Spinal cord (tissue), 9 donors: ENCODE measurements at regions not wholly inside any gene's neighbourhood (a gene's known extent, or its start where the extent isn't known, plus 50 kb on each side); places are given as distances from the start of the nearest gene placed in this dataset.

Experiments
- DNase-seq, 6 donors: peaks; one replicate each; pipeline versions ENCODE4 v3.0.0 to v3.0.0-alpha.2; 2013 to 2015; ENCODE audit warnings: low spot score in 6 of 6, low read depth in 4 of 6
- H3K27ac ChIP-seq: one replicate; pipeline ENCODE4 v1.5.1; 2013; ENCODE audit warnings: low read depth, low read length, control low read depth
- H3K27me3 ChIP-seq: one replicate; pipeline ENCODE4 v1.6.1; 2013; ENCODE audit warnings: low read length; ENCODE audit not compliant: control insufficient read depth, insufficient read depth
- H3K36me3 ChIP-seq: one replicate; pipeline ENCODE4 v1.6.1; 2013; ENCODE audit warnings: low read length; ENCODE audit not compliant: control insufficient read depth, insufficient read depth
- H3K4me1 ChIP-seq: one replicate; pipeline ENCODE4 v1.6.1; 2013; ENCODE audit warnings: low read length; ENCODE audit not compliant: control insufficient read depth, insufficient read depth
- H3K4me3 ChIP-seq: one replicate; pipeline ENCODE4 v1.5.1; 2013; ENCODE audit warnings: low read depth, low read length, control low read depth
- H3K9me3 ChIP-seq: one replicate; pipeline ENCODE4 v1.6.1; 2013; ENCODE audit warnings: low read length; ENCODE audit not compliant: control insufficient read depth, insufficient read depth
- WGBS: methylation state at CpG from one replicate; pipeline ENCODE4 v1.1.5; 2013; ENCODE audit warnings: missing lambda C conversion rate; ENCODE audit not compliant: insufficient coverage; 5-methylcytosine and 5-hydroxymethylcytosine counted together
- donor health status: healthy.

- H3K4me3 ChIP-seq, result no peak overlapping the region
- no peaks in the 10 kb centered on the region for H3K36me3 ChIP-seq
- H3K4me1 ChIP-seq, result no peaks in the 10 kb centered on the region
- peak in 1 of 6 donors; percentile 49 for DNase-seq
- H3K27me3 ChIP-seq, result no peaks in the 10 kb centered on the region
- H3K9me3 ChIP-seq, result peaks cover 2% of the 10 kb centered on the region
- H3K27ac ChIP-seq, result no peak overlapping the region
- WGBS, result 100% methylated on average over 1 of the region's 4 CpGs
Observed at GRCh38 chr2:133789743-133790142, 221.5 kb upstream of the NCKAP5 start.

DNA sequence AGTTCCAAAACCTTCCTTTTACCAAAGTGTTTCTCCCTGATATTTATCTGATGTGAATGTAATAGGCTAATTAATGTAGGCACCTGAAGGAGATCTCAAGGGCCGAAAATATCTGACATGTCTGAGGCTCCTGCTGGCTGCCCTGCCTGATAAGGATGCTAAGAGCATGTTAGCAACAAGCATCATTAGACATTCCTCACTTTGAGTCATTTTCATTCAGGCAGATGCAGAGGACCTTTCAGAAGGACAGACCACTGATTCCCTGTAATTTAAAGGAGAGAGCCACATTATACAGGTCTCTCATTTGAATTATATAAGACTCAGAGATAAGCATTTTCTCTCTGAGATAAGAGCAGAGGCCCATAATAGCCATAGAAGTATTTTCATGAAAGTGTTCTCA is 222.4 kb upstream of the NCKAP5 start:
- H3K4me3 ChIP-seq, result no peak overlapping the region
- WGBS, result no CpG with 5 or more reads among the region's 1 CpG
- H3K36me3 ChIP-seq, result no peaks in the 10 kb centered on the region
- no peak for DNase-seq
- H3K27ac ChIP-seq, result no peak overlapping the region
- H3K9me3 ChIP-seq, result peaks cover 2% of the 10 kb centered on the region
- H3K4me1 ChIP-seq, result no peaks in the 10 kb centered on the region
- H3K27me3 ChIP-seq, result no peaks in the 10 kb centered on the region

GRCh38 chr2:133791191-133791590 is 222.9 kb upstream of the NCKAP5 start:
- Histone ChIP-seq H3K4me1 (no peaks in the 10 kb centered on the region), H3K27ac (no peak overlapping the region), H3K27me3 (no peaks in the 10 kb centered on the region), H3K4me3 (no peak overlapping the region), H3K9me3 (peaks cover 2% of the 10 kb centered on the region), H3K36me3 (no peaks in the 10 kb centered on the region)
- WGBS, result 80% methylated on average over 1 of the region's 6 CpGs
- no peak for DNase-seq

DNA sequence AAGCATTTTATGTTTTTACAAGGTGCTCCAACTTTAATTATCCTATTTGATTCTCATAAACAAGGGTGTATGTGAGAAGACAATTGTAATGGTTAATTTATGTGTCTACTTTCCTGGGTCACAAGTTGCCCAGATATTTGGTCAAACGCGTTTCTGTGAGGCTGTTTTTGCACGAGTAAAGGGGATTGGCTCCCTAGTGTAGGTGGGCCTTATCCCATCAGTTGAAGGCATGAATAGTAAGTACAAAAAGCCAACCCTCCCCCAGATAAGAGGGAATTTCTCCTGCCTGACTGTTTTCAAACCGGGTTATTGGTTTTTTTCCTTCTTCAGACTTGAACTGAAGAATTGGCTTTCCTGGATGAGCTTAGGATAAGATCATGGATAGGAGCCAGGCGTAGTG is 224.0 kb upstream of the NCKAP5 start:
- DNase-seq, result no peak
- Histone ChIP-seq H3K36me3 (no peaks in the 10 kb centered on the region), H3K4me1 (no peaks in the 10 kb centered on the region), H3K27ac (no peak overlapping the region), H3K4me3 (no peak overlapping the region), H3K27me3 (no peaks in the 10 kb centered on the region), H3K9me3 (peaks cover 2% of the 10 kb centered on the region)
- WGBS, result 95% methylated on average over 3 of the region's 5 CpGs

DNA sequence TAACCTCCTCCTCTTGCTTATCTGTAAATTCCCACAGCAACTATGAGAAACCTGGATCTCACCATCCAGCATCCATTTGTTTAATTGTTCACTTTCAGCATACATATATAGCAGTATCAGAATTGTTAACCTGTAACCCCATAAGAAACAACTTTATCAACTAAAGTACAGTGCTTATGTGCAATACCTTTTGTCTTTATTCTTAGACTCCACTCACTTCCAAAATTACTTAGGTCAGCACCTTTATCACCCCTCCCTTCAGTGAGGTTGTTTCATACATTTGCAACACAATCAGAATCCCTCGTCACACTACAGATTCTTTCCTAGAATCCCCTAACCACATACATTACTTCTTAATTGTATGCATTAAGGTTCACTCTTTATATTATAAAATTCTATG is 225.9 kb upstream of the NCKAP5 start:
- Histone ChIP-seq H3K4me1 (no peaks in the 10 kb centered on the region), H3K9me3 (peaks cover 2% of the 10 kb centered on the region), H3K27ac (no peak overlapping the region), H3K27me3 (no peaks in the 10 kb centered on the region), H3K36me3 (no peaks in the 10 kb centered on the region), H3K4me3 (no peak overlapping the region)
- no CpG with 5 or more reads among the region's 1 CpG for WGBS
- no peak for DNase-seq

DNA sequence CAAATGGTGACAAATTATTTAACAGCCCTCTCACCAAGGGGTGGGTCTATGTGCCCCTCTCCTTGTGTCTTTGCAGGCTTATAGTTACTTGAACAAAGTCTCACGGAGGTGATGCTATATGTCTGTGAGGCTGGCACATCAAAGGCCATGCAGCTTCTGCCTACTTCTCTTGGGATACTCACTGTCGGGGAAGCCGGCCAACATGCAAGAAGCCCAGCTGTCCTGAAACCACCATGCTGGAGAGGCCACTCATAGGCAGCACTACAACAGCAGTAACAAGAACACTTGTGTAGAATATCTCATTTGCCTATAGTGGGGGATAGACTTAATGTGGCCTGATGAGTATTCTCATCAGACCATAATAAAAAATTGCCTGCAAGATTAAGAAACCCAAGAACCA is 233.7 kb upstream of the NCKAP5 start:
- peak in 1 of 6 donors; percentile 38 for DNase-seq
- Histone ChIP-seq H3K36me3 (no peaks in the 10 kb centered on the region), H3K9me3 (no peaks in the 10 kb centered on the region), H3K27ac (no peak overlapping the region), H3K4me1 (peaks cover 3% of the 10 kb centered on the region), H3K27me3 (no peaks in the 10 kb centered on the region), H3K4me3 (no peak overlapping the region)
- WGBS, result no CpG with 5 or more reads among the region's 3 CpGs

DNA sequence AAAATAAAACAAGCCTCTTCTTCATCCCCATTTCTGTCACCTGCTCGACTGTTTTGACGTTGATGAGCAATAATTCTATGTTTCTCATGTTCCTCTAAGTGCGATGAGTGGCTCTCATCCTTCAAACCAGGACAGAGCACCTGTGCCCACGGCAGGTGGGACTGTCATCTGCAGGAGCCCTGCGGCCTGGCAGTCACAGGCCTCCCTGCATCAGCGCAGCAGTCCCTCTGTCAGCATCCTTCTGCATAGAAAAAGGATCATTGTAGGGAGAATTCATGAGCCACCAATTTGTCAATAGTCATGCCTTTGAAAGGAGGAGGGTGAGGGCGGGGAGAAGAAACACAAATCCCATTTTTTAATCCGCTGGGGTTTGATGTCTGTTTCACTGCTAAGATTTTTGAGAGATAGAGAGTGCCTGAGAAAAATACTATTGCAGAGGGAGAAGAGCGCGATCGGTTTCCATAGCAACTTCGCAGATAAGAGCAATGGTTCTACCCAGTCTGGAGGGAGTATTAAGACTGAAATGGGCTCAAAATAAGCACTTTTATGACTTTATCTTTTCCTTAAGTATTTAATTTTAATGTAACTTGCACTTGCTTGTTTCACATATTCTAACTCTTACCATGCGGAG is 234.3 kb upstream of the NCKAP5 start:
- H3K36me3 ChIP-seq, result no peaks in the 10 kb centered on the region
- no peak overlapping the region for H3K27ac ChIP-seq
- H3K9me3 ChIP-seq, result no peaks in the 10 kb centered on the region
- H3K27me3 ChIP-seq, result no peaks in the 10 kb centered on the region
- no peak overlapping the region for H3K4me3 ChIP-seq
- 18% methylated on average over 7 of the region's 13 CpGs for WGBS
- DNase-seq, result peak in 5 of 6 donors; percentile 19 to 92 (median 44)
- peaks cover 3% of the 10 kb centered on the region for H3K4me1 ChIP-seq

- no peaks in the 10 kb centered on the region for H3K36me3 ChIP-seq
- H3K4me1 ChIP-seq, result peaks cover 3% of the 10 kb centered on the region
- WGBS, result 94% methylated on average over 3 of the region's 5 CpGs
- no peaks in the 10 kb centered on the region for H3K27me3 ChIP-seq
- DNase-seq, result no peak
- no peak overlapping the region for H3K27ac ChIP-seq
- no peaks in the 10 kb centered on the region for H3K9me3 ChIP-seq
- H3K4me3 ChIP-seq, result no peak overlapping the region
Observed at GRCh38 chr2:133806564-133806963, 238.3 kb upstream of the NCKAP5 start.

- DNase-seq, result no peak
- Histone ChIP-seq H3K27me3 (no peaks in the 10 kb centered on the region), H3K27ac (no peak overlapping the region), H3K36me3 (no peaks in the 10 kb centered on the region), H3K4me3 (no peak overlapping the region), H3K4me1 (no peaks in the 10 kb centered on the region), H3K9me3 (no peaks in the 10 kb centered on the region)
- 80% methylated on average over 1 of the region's 1 CpG for WGBS
Observed at GRCh38 chr2:133809485-133809884, 241.2 kb upstream of the NCKAP5 start.

GRCh38 chr2:133810559-133810958 is 242.3 kb upstream of the NCKAP5 start:
- H3K9me3 ChIP-seq, result no peaks in the 10 kb centered on the region
- WGBS, result 100% methylated on average over 2 of the region's 2 CpGs
- H3K4me1 ChIP-seq, result no peaks in the 10 kb centered on the region
- H3K36me3 ChIP-seq, result no peaks in the 10 kb centered on the region
- H3K27me3 ChIP-seq, result no peaks in the 10 kb centered on the region
- no peak for DNase-seq
- no peak overlapping the region for H3K4me3 ChIP-seq
- no peak overlapping the region for H3K27ac ChIP-seq
